IPS-NIHi7 (cell line): ENCODE measurements at regions not wholly inside any gene's neighbourhood (a gene's known extent, or its start where the extent isn't known, plus 50 kb on each side); places are given as distances from the start of the nearest gene placed in this dataset.
"Not testable (repeated sequence)": the region's sequence is repeated elsewhere in the genome, so short reads cannot be mapped to it uniquely, and the experiment has no call there.

Experiments
- DNase-seq: peaks from one replicate; pipeline ENCODE4 v3.0.0; 2012; ENCODE audit warnings: mixed read lengths; ENCODE audit errors: extremely low spot score

GRCh38 chr14:100419856-100420255 is 96.7 kb downstream of the SLC25A47 start:
- DNase-seq = peak; percentile 72

- no peak for DNase-seq
These were observed 98.8 kb downstream of the SLC25A47 start for GRCh38 chr14:100421756-100422470.

DNA sequence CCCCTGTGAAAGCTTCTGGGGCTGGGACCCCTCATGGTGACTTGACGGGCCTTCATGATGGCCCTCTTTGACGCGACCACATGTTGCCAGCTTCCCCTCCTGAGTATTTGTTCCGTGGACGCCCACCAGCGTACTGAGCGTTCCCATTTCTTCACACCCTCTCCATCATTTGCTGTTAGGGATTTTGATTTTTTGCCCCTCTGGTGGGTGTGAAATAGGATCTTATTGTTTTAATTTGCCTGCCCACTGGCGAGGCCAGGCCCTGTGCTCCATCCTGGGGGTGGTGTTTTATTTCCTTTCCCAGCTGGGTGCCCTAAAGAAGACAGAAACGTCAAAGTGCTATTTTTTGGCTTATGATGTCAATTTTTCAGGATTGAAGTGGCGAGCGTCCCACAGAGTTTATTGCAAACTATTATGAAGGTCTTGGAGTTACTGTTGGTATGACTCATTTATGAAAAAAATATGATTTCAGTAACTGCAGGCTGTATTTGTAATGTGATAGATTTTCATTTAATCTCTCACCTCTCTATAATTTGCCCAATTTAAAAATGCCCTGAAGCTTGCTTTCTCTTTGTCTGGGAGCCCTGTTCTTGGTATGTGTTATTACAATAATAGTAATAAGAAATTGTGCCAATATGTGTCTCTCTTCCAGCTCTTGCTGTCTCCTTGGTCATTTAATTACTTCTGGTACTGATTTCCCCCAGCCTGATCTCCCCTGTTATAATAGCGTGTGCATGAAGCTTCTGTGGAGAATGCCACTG is 99.6 kb downstream of the SLC25A47 start:
- no peak for DNase-seq

- DNase-seq = no peak
These were observed 100.3 kb downstream of the SLC25A47 start for GRCh38 chr14:100423317-100424010.

DNA sequence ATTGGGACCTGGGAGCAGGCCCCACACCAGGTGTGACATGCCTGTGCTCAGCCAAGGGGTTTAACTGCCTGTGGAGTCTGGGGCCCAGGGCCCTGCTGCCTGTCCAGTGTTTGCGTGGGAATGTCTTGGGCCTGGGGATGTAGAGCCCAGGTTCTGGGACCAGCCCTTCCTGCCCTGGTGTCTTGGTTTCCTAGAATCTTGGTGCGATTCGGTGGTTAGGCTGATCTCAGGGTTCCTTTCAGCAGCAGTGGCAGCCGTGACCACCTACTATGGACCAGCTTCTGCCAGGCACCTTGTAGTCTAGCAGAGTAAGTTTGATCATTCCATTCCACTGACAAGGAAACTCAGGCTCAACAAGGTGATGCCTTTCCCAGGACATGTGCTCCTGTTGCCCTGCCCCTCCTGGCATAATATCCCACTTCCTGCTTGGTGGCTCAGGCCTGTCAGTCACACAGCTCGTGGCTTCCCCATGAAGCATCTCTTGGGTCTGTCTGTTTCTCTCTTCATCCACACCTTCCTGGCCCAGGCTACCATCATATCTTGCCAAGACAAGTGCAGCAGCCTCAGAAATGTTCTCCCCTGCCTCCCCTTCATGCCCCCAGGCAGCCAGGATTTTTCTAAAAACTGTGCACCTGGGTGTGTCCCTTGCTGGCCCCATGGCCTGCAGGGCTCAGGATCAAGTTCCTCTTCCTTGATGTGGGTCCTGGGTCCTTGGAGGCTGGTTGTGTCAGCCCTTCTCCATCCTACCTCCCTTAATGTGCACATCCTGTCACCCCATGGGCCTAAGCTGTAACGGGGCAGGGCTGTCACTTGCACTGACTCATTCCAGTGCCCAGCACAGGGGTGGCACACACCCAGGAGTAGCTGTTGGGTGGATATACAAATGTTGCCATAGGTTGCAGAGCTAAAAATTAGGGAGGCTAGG is 101.6 kb downstream of the SLC25A47 start:
- DNase-seq = no peak

DNA sequence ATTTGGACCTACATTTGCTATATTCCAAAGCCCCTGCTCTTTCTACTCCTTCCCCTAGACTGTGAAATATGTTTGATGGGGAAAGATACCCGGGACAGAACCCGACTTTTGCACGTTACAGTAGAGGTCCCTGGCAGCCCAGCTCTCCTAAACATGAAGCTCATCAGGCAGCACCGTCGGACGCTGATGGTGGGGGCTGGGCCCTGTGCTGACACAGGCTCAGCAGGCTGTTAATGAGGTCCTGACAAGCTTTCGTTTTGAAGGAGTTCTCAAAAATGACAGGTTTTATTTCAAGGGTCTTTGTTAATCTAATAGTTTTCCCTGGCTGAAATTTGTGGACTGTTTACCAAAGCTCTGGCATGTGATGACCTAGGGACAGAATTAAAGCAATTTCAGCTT is 102.3 kb downstream of the SLC25A47 start:
- DNase-seq = no peak

DNA sequence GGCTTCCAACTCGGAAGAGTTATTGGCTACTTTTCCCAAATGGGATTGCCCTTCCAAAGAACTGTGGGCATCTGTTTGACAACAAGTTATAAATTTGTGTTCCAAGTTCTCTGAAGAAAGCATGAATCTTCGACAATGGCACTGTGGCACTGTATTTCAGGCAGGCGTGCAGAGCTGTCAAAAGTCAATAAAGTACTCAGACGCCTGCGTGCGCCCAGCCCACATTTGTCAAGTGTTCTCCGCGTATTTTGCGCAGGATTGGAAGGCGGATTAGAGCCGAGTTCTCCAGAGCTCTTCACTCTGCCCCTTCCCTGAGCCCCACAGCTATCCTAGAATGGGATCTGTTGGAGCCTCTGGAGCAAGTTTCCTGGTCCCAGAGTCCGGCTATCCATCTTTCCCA is 103.2 kb downstream of the SLC25A47 start:
- no peak for DNase-seq

DNA sequence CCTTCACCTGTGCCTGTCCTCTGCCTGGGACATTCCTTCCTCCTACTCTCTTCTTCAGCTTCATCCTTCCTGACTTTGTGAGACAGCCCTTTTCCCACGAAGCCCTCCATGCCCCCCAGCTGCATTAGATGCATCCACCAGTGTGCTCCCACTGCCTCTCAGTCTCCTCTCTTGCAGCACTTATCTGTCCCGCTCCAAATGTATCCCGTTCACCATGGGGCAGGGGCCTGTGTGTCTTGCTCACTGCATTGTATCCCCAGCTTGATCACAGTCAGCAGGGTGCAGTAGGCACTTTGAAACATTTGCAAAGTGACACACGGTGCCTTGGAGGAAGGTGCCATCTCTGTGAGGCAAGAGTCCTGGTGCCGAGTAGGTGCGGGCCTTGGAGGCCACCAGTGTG is 104.0 kb downstream of the SLC25A47 start:
- DNase-seq = no peak

- DNase-seq = no peak
These were observed 105.6 kb downstream of the SLC25A47 start for GRCh38 chr14:100428727-100429126.

- no peak for DNase-seq
These were observed 106.4 kb downstream of the SLC25A47 start for GRCh38 chr14:100429537-100429936.

- no peak for DNase-seq
These were observed 107.4 kb downstream of the SLC25A47 start for GRCh38 chr14:100430571-100430970.

DNA sequence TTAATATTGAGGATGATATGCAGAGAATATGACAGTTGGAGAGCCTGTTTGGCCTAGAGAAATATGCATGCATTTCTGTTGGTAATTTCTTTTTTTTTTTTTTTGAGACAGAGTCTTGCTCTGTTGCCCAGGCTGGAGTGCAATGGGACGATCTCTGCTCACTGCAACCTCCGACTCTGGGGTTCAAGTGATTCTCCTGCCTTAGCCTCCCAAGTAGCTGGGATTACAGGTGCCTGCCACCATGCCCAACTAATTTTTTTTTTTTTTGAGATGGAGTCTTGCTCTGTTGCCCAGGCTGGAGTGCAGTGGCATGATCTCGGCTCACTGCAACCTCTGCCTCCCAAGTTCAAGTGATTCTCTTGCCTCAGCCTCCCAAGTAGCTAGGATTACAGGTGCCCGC is 108.3 kb downstream of the SLC25A47 start:
- not testable (repeated sequence) for DNase-seq

GRCh38 chr14:100432652-100433427 is 109.7 kb downstream of the SLC25A47 start:
- no peak for DNase-seq

DNA sequence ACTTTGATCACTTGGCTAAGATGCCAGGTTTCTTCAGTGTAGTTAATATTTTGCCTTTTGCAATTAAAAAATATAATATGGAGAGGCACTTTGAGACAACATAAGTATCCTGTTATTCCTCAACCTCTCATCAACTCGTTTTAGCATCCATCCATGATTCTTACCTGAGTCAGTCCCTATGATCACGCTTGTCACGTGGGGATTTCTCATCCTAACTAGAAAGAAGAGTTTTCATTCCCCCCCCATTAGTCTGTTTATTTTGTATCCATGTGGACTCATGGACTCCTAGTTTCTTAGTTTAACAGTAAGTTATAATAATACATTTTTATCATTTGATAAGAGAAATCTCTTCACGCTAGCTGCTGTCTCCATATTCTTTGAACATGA is 110.3 kb downstream of the SLC25A47 start:
- DNase-seq = no peak

DNA sequence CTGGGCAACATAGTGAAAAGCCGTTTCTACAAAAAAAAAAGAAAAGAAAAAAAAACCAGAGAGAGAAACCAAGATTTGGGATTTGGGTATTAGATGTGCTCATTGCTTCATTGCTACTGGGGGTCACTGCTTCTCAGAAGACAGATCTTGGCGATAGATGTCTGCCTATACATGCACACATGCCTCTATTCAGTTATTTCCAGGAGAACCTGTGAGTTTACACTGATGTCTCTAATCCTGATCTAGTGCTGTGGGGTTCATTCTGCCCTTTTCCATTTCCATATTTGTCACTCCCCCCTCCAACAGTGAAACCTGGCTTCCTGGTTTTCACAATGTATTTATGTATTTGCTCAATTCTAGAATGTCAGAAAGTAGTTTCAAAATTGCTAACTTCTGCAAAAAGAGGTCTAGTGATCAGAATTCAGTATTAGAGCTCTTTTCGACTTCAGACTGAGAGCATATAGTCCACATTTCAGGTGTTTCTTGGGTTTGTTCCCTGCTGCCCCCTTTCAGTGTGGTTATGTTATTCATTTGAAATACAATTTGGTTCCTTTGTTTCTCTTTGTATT is 111.0 kb downstream of the SLC25A47 start:
- no peak for DNase-seq

GRCh38 chr14:100434911-100435438 is 111.8 kb downstream of the SLC25A47 start:
- DNase-seq = no peak

GRCh38 chr14:100435459-100435858 is 112.3 kb downstream of the SLC25A47 start:
- DNase-seq = no peak

- DNase-seq = no peak
These were observed 113.7 kb downstream of the SLC25A47 start for GRCh38 chr14:100436745-100437406.

- no peak for DNase-seq
These were observed 115.1 kb downstream of the SLC25A47 start for GRCh38 chr14:100438271-100438670.
